GM19239 (cell line): ENCODE measurements at regions not wholly inside any gene's neighbourhood (a gene's known extent, or its start where the extent isn't known, plus 50 kb on each side); places are given as distances from the start of the nearest gene placed in this dataset.
"Not testable (repeated sequence)": the region's sequence is repeated elsewhere in the genome, so short reads cannot be mapped to it uniquely, and the experiment has no call there.

ENCODE experiments used
- DNase-seq: peaks from one replicate; pipeline ENCODE4 v3.0.0; 2011; ENCODE audit warnings: low spot score; ENCODE audit not compliant: insufficient read length
- FAIRE-seq: peaks from 2 replicates; lab custom pipeline; 2011; peaks lifted over from hg19 to GRCh38; lab: Jason Lieb, UNC

GRCh38 chr2:236367506-236368289 is 103.5 kb upstream of the ASB18 start:
- DNase-seq (no peak), FAIRE-seq (no peak)

GRCh38 chr2:236369661-236370062 is 105.5 kb upstream of the ASB18 start:
- DNase-seq (no peak), FAIRE-seq (no peak)

GRCh38 chr2:236370847-236371409 is 106.7 kb upstream of the ASB18 start:
- FAIRE-seq (no peak), DNase-seq (no peak)

- DNase-seq, result no peak
- no peak for FAIRE-seq
Observed at GRCh38 chr2:236375973-236376476, 111.8 kb upstream of the ASB18 start.

- DNase-seq (no peak), FAIRE-seq (no peak)
Observed at GRCh38 chr2:236376566-236377244, 112.5 kb upstream of the ASB18 start.

GRCh38 chr2:236380051-236380612 is 115.9 kb upstream of the ASB18 start:
- FAIRE-seq, result no peak
- DNase-seq, result no peak

- FAIRE-seq, DNase-seq: not testable (repeated sequence)
Observed at GRCh38 chr2:236381253-236381652, 117.0 kb upstream of the ASB18 start.

GRCh38 chr2:236389284-236390216 is 125.3 kb upstream of the ASB18 start:
- not testable (repeated sequence) for DNase-seq, FAIRE-seq

DNA sequence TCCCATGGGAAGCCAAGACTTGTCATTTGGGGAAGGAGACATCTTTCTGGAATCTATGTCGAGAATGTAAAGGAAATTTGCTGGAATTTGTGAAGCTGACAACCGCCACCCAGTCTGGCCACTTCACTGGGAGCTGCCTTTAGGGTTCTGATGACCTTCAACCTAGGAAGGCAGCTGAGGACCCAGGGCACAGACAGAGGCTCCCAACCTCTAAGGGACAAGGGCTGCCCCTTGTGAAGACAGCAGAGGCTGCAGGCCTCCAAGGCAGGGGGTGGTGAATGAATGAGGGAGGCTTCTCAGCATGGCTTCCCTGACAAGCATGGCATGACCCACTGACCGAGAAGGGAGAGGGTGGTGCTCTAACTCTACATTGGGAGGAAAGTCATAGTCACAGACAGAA is 128.9 kb upstream of the ASB18 start:
- DNase-seq (no peak), FAIRE-seq (no peak)

DNA sequence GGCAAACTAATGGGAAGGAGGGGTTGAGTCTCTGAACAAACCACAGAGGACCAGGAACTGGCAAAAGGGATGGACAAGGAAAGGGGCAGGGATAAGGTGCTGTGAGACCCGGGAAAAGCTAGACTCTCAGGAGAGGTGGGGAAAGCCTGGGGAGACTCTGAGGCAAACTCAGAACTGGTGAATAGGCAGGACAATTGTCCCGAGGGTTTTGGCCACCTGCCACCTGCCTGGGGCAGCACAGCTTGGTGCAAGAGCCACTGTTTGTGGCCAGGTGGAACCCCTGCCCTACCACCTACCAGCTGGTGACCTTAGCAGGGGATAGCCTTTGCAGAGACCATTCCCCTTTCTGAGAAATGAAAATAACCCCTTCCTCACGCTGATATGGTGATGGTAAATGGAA is 129.4 kb upstream of the ASB18 start:
- no peak for FAIRE-seq
- no peak for DNase-seq

DNA sequence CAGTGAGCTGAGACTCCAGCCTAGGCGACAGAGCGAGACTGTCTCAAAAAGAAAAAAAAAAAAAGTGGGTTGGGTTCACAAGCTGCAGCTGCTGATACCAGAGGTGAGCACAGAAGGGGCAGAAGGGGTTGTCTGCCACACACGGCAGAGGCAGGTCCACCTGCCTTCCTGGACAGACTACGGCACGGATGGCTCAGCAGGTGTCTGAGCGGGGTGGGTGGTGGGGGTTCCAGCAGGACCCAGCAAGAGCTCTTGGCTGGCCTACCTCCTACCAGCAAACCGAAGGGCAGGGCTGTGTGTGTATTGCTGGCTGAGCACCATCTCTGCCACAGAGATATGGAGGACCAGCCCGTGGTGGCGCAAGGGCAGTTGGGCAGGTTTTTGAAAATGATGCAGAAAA is 130.4 kb upstream of the ASB18 start:
- no peak for FAIRE-seq

GRCh38 chr2:236395067-236395466 is 130.9 kb upstream of the ASB18 start:
- DNase-seq (no peak), FAIRE-seq (no peak)

More for the DNA sequence above, 130.4 kb upstream of the ASB18 start:
- DNase-seq, result no peak

DNA sequence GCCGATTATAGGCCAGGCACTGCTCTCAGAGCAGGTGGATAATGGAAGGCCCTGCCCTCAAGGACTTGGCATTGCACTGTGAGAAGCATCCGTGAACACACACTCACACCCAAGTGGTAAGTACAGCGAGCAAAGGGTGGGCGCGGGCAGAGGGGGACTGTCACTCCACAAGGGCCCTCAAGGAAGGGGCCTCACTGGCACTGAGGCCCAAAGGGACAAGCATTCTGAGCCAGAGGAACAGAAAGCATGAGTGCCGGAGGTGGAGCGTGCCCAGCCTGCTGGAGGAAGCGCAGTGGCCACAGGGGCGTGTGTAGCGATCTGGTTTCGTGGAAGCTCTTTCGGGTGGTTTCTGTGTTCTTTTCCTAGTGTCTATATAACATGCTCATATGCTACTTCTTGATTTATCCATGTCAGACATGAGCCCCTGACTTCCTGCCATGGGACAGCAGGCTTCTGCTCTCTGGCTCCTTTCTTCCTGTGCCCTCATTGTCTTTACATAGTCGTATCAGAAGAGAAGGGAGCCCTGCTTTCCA is 132.7 kb upstream of the ASB18 start:
- FAIRE-seq (no peak), DNase-seq (no peak)

DNA sequence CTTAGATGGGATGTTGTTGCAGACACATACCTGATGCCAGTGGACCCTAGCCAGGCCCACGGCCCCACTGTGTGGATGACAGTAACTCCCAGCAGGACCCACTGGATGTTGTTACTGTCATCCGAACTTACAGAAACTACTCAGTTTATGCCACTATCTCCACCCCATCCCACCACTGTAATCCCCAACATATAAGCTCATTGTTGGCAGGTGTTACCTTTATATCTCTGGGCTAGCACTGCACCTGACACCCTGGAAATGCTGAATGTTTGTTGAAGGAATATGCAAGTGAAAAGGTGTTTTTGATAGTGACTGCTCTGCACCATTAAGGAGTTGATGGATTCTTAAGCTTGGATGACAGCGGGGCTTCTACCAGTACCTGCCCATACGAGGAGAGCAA is 133.5 kb upstream of the ASB18 start:
- no peak for FAIRE-seq
- no peak for DNase-seq

GRCh38 chr2:236399409-236399808 is 135.2 kb upstream of the ASB18 start:
- FAIRE-seq (no peak), DNase-seq (no peak)

- FAIRE-seq (no peak), DNase-seq (no peak)
Observed at GRCh38 chr2:236400046-236400574, 135.9 kb upstream of the ASB18 start.

DNA sequence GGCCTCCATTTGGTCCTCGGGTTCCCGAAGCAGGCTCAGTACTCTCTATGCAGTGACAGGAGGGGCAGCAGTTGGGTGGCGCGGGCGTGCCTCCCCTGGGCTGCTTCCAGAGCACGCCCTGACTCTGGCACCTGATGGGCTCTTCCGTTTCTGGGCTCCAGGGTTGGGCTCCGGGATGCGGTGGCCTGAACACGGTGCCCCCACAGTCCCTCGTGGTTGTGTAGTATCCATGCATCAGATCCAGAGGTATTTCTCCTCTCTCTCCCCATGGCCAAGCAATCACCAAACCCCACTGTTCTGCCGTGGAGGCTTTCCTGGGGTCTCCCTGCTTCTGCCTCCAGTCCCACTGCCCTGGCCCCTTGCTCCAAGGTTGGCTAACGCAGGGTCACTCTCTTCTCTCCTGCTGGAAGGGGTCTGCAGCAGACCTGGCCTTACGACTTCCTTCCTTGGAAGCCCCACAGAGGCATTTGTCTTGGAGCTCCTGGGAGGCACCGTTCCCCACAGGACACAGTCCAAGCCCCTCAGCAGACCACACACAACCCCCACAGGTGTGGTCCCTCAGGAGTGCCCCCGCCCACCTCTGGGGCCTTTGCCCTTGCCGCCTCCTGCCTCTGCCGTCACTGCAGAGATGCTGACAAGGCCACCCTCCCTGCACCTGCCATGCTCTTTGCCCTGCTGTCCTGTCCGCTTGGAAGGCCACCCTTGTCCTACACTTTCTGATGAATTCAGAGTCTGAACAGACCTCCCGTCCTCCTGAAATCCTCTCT is 136.6 kb upstream of the ASB18 start:
- DNase-seq (no peak), FAIRE-seq (no peak)

GRCh38 chr2:236402033-236402790 is 138.0 kb upstream of the ASB18 start:
- DNase-seq (no peak), FAIRE-seq (no peak)
